GM18517 (cell line): ENCODE measurements at regions not wholly inside any gene's neighbourhood (a gene's known extent, or its start where the extent isn't known, plus 50 kb on each side); places are given as distances from the start of the nearest gene placed in this dataset.

ENCODE experiments used
- ATAC-seq: cut with Tn5 transposase; IDR thresholded peaks from one replicate; pipeline ENCODE4 v1.9.1; 2021; ENCODE audit warnings: mild to moderate bottlenecking, moderate library complexity; ENCODE audit not compliant: unreplicated experiment

GRCh38 chr2:184472481-184472880 lies 125.8 kb upstream of the ZNF804A start:
- no peak for ATAC-seq

- ATAC-seq: no peak
These were observed 116.5 kb upstream of the ZNF804A start for GRCh38 chr2:184481865-184482264.

GRCh38 chr2:184498936-184499335 lies 99.4 kb upstream of the ZNF804A start:
- ATAC-seq: no peak

- no peak for ATAC-seq
These were observed 94.1 kb upstream of the ZNF804A start for GRCh38 chr2:184504252-184504651.

GRCh38 chr2:184507254-184507653 lies 91.1 kb upstream of the ZNF804A start:
- ATAC-seq: no peak

- no peak for ATAC-seq
These were observed 80.9 kb upstream of the ZNF804A start for GRCh38 chr2:184517402-184517801.

- ATAC-seq: no peak
These were observed 77.9 kb upstream of the ZNF804A start for GRCh38 chr2:184520441-184520840.

- ATAC-seq: no peak
These were observed 74.6 kb upstream of the ZNF804A start for GRCh38 chr2:184523732-184524131.

GRCh38 chr2:184524551-184525382 lies 73.6 kb upstream of the ZNF804A start:
- ATAC-seq: no peak

- no peak for ATAC-seq
These were observed 71.3 kb upstream of the ZNF804A start for GRCh38 chr2:184527058-184527457.

- no peak for ATAC-seq
These were observed 70.2 kb upstream of the ZNF804A start for GRCh38 chr2:184528119-184528518.

GRCh38 chr2:184530239-184530638 lies 68.1 kb upstream of the ZNF804A start:
- ATAC-seq: no peak

- no peak for ATAC-seq
These were observed 67.4 kb upstream of the ZNF804A start for GRCh38 chr2:184530959-184531358.

- ATAC-seq: no peak
These were observed 65.8 kb upstream of the ZNF804A start for GRCh38 chr2:184532551-184532950.

GRCh38 chr2:184534986-184535385 lies 63.3 kb upstream of the ZNF804A start:
- no peak for ATAC-seq

- no peak for ATAC-seq
These were observed 58.0 kb upstream of the ZNF804A start for GRCh38 chr2:184540246-184540789.

- no peak for ATAC-seq
These were observed 56.7 kb upstream of the ZNF804A start for GRCh38 chr2:184541591-184541990.

- no peak for ATAC-seq
These were observed 54.5 kb upstream of the ZNF804A start for GRCh38 chr2:184543832-184544231.
